Epithelial cell of prostate (primary cell): ENCODE measurements at regions not wholly inside any gene's neighbourhood (a gene's known extent, or its start where the extent isn't known, plus 50 kb on each side); places are given as distances from the start of the nearest gene placed in this dataset.
A peak's percentile ranks its signal among the peaks of the same experiment; 100 is the strongest.

Source experiments
- DNase-seq: peaks from one replicate; pipeline ENCODE4 v3.0.0-alpha.2; 2011; ENCODE audit warnings: low read depth, low spot score
- H3K27ac ChIP-seq: fragments of 450-650 bp; 2 replicates; pipeline ENCODE4 v1.5.1; 2017; ENCODE audit warnings: mild to moderate bottlenecking

DNA sequence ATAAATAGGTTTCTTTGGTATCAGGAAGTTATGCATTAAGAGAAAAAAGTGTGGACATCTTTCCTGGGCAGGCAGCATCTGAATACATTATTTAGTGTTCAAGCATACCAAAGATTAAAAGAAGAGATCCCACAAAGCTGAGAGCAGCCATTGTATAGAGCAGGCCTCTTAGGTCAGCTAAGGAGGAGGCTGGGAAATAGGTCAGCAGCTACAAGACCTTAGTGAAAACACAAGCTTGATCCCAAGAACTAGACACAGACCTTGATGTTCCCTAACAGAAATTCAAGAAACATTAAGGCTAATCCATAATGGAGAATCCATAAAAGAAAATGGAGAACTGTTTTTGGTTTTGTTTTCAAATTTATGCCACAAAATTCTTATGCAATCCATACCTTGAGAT, 135.3 kb upstream of the DPT start:
- no peak overlapping the region for H3K27ac ChIP-seq
- no peak for DNase-seq

DNA sequence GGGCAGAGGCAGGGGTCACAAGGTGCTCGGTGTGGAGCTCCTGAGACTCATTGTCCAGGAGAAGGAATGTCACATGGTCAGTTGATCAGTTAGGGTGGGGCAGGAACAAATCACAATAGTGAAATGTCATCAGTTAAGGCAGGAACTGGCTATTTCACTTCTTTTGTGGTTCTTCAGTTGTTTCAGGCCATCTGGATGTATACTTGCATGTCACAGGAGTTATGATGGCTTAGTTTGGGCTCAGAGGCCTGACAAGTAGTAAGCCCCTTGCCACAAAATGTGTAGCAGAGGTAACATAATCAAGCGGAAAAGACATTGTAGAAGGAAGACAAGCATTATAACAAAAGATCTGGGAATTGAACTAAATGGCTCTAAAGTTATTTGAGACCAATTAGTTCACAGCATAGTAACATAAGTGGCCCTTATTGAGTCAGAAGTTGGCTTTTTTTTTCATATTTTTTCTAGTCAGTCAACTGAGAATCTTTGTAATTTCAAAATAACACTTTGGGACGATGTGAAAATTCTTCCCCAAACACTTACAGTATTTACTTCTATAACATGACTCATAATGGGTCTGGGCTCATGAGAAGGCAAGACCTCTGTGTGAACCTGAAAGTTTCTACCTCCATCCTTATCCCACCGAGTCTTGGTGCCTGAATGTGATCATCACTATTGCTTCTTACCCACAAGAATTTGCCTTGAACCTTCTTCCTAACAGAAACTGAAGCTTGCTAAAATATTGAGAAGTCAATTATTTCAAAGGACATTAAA, 137.0 kb upstream of the DPT start:
- H3K27ac ChIP-seq: no peak overlapping the region
- DNase-seq: no peak

DNA sequence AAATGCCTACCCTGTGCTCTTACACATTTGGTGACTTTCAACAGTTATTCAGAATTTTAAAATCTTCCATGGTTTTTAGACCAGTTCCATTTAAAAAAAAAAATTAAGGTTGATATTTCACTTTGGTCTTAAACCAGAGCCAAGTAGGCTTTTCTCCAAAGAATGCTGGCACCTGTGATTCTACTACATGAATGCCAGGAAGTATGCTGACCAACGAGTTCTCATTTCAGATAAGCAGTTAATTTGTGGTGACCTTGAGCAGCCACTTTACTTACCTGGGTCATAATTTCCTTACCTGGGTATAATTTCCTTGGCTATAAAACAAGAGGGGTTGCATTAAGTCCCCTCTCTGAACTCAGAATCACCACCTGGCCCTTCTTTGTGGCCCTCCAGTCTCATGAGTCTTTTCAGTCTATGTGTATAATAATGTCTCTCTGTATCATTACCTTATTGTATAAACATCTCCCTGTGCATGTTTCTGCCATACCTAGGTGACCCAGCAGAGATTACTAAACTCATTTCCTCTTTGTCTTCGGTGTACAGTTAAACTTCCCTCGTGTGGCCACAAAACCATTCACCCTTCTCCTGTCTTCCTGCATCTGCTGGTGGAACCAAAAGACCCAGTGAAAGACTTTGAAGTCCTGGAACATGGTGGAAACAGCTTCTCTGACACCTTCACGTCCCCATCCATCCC, 139.1 kb upstream of the DPT start:
- H3K27ac ChIP-seq: no peak overlapping the region
- DNase-seq: no peak

DNA sequence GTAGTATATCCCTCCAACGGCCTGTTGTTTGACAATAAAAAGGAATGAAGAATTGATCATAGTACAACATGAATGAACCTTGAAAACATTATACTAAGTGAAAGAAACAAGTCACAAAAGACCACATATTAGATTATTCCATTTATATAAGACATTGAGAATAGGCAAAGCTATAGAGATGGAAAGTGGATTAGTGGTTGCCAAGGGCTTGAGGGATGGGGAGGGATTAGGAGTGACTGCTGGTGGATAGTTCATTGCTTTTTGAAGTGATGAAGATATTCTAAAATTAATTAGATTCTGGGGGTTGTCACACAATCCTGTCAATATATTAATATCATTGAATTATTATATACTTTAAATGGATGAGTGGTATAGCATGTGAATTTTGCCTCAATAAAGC, 142.5 kb upstream of the DPT start:
- no peak overlapping the region for H3K27ac ChIP-seq
- DNase-seq: no peak

DNA sequence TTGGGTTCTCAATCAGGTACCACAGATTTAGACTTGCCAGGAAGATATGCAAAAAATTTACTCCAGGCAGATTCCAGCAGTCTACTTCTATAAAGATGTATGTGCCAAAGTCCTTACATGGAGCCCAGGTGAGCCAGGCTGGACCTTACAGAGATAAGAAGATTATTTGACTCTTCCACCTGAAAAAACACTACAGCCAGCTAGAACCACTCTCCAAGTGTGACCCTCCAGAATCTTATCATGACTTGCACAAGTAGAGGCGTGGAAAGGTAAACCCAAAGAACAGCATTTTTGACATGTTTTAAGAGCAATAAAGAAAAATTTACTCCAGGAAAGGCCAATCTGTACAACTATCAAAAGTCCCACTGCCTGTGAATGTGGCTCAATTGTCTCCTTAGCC, 146.8 kb upstream of the DPT start:
- DNase-seq: no peak
- no peak overlapping the region for H3K27ac ChIP-seq

DNA sequence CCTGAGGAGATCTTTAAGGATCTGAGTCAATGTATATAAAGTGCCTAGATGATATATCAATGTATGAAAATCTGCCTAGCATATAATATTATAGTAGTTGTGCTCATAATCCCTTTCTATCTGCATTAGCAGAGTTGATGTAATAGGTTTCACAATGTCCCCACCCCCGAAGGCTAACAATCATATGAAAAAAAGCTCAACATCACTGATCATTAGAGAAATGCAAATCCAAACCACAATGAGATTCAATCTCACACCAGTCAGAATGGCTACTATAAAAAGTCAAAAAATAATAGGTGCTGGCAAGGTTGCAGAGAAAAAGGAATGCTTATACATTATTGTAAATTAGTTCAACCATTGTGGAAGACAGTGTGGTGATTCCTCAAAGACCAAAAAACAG, 147.8 kb upstream of the DPT start:
- no peak overlapping the region for H3K27ac ChIP-seq
- DNase-seq: no peak

DNA sequence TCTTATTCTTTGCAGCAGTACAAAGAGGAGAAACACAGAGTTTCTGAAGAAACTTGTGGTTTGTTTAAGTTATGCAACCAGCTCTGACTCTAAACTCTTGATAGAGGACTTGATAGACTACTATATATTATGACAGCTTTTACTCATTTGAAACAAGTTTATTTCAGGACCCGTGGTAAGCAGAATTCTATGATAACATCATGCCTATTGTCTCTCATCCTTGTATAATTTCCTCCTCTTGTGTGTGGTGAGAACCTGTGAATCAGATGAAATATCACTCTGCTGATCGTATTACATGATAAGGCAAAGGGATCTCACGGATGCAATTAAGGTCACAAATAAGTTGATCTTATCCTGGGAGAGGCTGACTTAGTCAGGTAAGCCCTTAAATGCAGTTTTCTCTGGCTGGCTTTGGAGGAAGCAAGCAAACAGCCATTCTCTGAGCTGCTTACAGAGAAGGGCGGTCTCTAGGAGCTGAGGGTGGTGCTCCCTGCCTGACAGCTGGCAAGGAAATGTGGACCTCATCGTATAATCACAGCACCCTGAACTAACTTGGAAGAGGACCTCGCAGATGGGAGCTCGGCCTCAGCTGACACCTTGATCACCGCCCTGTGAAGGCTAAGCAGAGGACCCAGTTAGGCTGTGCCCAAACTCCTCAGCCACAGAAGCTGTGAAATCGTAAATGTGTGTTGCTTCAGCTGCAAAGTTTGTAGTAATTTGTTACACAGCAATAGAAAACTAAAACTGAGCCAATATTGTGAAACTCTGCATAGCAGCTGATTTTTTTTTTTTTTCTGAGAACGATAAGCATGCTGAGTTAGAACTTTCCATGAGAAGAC, 151.1 kb upstream of the DPT start:
- no peak overlapping the region for H3K27ac ChIP-seq
- peak; percentile 90 for DNase-seq

DNA sequence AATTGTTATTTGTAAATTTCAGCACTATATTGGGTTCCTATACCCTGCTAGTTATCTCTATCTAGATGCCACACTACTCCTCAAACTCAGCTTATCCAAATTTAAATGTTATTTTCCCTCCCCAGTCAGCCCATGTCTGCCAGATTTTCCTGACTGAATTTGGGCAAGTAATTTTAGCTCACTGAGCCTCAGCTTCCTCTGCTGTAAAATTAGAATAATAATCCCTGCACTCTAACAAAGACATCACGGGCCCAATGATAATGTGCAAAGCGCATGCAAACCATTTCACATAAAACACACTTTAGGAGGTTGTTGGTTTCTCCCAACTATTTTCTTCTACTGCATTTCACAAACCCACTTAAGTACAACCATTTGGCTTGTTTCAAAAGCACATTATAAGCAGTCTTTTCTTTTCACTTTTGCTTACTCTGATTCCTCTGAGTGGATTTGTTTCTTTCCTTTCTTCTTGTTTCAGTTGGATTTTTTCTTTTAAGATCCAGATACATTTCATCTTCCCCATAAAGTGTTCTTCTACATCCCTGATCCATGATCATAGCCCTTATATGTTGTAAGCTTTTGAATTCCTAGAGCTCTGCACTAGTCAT, 152.8 kb upstream of the DPT start:
- no peak overlapping the region for H3K27ac ChIP-seq
- DNase-seq: no peak

DNA sequence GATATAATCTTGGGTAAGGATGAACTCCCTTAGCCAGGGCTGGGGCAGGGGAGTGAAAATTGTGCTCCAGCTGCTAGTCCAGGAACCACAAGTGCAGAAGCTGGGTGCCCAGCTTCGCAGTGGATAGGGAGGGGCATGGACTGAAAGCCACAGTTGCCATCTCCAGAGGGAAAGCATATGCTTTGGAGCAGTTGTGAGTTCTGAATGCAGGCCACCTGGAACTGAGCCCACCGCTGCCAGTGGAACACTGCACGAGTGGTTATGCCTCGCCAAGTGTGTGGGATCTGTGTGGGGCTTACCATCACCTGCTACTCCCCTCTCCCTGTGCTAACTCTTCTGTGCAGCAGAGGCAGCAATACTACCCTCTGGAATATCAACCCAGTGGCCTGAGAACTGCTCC, 158.4 kb upstream of the DPT start:
- no peak overlapping the region for H3K27ac ChIP-seq
- no peak for DNase-seq

DNA sequence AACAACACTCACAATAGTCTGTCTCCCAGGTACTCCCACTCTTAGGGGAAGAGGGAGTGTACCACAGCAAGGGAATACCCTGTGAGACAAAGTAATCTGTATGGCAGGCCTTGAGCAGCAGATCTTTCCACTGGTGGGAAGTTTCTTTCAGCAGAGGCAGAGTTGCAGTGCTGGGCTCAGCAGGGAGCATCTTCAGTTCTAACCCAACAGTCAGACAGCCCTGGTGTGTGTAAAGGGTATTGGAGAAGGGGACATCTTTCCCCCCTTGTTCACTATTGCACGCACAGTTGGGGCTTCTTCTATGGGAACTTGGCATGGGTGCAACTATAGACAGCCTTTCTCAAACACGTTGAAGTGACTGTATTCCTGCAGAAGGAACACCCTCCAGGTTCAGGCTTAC, 159.4 kb upstream of the DPT start:
- no peak overlapping the region for H3K27ac ChIP-seq
- no peak for DNase-seq

DNA sequence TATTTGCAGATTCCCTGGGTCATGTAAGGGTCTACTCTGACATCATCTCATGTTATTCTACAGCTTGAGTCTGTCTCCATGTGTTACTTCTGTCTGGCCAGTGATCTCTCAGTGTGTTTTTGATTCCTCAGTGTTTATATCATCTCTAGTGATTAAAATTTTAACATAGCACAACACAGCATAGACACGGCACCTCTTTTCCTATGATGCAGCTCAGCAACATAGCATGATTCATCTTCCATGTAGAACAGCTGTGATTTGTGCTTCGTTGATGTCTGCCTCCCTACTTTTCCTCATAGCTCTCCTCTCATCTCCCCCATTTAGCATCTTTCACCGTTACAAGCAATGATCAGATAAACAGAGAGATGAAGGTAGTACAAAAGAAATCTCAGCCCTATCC, 163.9 kb upstream of the DPT start:
- no peak for DNase-seq
- peak overlapping the region; percentile 75 for H3K27ac ChIP-seq

DNA sequence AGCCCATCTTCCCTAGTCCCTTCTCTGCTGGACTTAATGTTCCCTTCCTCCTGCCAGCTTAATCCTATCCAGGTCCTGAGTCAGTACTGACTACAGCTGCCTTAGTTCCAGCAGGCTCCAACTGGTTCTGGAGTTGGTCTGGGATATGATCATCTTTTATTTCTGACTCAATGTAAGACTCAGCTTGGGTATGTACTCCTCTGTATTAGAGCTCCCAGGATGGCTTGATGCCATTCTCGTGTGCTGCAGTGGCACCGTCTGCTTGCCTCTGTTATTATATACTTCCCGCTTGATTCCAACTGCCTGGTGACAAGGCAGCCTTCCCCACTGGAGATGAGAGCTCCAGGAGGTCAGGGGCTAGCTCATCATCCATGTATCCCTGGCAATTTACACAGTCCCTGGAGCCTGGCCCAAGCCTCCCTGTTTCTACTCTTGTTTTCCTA, 164.4 kb upstream of the DPT start:
- H3K27ac ChIP-seq: peak overlapping the region; percentile 75
- DNase-seq: peak; percentile 49

DNA sequence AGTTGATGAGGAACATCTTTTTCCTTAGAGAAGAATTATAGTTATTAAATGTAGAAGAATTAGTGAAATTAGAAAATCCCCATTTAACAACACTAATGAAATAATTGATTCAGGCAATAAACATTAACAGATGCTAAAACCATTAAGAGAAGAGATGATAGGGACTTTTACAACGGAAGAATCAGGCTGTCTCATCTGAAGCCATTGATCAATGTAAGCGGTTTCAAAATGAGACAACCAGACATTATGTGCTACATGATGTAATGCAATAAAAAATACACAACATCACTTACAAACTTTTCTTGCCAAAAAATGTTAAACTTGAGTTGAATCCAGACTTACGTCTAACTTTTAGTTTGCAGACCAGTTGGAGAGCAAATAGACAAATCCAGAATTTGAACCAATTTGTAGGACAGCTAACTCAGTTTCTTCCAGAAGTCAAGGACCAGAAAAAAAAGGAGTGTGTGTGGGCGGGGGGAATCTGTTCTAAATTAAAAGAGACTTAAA, 165.4 kb upstream of the DPT start:
- no peak for DNase-seq
- no peak overlapping the region for H3K27ac ChIP-seq

DNA sequence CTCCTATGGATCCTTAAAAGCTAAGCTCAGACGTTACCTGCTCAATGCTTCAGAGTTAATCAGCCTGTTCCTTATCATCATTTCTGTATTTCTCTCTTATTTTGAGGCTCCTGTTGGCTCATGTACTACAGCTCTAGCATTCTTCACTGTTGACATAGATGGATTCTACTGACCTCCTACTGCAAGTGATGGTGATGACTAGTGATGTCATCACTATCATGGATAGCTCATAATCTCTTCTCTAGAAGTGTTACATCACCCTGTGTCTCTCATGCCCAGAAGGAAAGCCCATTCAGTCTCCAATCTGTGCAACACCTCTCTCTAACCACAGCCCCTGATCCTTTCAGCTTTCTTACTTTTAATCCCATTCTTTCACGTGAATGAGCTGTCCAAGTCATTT, 168.2 kb upstream of the DPT start:
- H3K27ac ChIP-seq: no peak overlapping the region
- no peak for DNase-seq

DNA sequence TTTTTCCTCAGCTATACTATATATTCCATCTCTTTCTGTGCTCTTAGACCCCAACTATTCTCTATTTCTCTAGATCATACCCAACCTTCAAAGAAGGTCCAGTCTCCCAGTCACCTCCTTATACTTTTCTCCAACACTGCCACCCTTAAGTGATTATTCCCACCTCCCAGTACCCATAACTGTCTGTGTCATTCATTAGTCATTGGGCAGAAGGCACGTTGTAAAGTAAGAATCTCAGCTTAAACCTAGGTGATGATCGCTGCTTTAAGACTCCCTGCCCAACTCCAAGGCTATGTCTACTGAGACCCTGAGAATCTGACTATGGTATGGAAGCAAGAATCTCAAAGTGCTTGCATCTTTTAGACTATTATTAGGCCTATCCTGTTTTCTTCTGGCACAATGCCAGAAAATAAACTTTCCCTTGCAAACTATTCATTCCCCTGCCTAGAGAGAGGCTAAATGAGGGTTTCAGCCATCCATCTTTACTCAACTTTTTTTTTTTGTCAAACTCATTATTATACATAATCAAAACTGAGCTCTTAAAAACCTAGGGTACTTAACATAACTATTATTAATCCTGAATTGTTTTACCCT, 174.3 kb upstream of the DPT start:
- DNase-seq: no peak
- H3K27ac ChIP-seq: no peak overlapping the region

DNA sequence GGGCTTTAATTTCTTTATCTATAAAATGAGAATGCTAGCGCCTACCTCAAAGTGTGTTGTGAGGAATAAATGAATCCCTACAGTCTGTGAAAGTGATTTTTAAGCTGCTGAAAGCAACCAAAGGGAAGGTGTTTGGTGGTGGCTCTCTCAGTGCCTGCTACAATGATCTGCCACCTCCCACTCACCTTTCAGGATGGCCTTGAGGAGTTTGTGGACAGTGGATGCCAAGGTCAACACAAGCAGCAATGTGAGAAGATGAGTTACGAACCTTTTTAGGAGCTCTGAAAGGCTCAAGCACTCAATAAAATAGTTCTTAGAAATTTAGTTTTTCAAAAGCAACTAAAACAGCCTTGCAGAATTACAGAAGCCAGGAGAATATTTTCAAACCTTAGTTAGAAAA, 176.6 kb upstream of the DPT start:
- DNase-seq: no peak
- no peak overlapping the region for H3K27ac ChIP-seq

DNA sequence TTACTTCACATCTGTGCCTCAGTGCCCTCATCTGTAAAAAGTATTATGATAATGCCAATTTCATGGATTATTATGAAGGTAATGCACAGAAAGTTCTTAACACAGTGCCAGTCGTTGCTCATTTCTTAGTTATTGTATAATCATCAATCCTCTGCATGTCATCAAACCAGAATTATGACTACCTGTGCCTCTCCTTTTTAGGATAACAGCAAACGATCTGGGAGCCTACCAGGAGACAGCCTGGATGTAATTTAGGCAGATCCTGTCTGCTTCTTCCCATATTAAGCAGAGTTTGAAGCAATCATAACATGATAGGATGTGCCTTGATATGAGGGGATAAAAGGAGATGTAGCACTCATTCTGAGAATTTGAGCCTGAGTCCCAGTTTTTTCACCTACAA, 177.4 kb upstream of the DPT start:
- H3K27ac ChIP-seq: peak overlapping the region; percentile 72
- DNase-seq: no peak

DNA sequence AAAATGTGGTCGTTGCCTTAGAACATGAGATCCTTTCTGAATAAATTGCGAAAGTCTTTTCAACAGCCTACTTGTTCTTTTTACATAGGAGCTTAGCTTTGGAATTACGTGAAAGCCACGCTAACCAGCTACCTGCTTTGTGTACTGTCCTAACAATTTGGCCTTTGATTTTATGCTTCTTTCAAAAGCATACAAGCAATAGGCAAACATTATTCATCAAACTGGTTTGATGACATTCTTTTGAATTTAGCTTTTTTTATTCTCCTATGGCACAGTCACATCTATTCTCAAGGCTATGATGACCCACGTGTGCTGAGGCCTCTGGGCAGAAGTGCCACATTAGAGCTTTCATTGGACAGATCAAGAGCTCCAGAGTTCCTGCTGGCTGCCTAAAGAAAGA, 178.0 kb upstream of the DPT start:
- peak overlapping the region; percentile 72 for H3K27ac ChIP-seq
- DNase-seq: peak; percentile 64

DNA sequence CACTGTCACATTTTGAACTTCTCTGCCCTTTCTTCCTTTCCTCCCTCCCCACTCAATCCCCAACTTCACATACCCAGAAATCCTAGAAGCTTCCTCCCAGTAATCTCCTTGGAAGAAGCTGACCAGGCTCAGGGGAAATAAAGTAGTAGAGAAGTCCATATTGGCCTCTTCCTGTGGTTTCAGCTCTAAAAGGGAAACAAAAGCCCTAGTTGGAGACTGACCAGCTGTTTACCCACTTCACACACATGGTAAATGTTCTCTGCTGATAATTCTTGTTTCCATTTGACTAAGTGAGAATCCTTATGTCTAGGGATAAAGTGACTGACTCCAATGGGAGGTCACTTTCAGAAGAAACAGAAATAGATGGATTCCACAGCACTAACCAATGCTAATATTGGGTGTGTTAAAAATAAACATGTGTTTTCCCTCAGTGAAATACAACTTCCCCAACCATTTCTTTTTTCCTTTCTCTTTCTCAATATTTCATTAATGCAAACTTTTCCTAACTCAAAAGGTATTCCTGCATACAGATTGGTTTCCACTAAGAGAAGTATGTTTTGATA, 178.9 kb upstream of the DPT start:
- DNase-seq: no peak

DNA sequence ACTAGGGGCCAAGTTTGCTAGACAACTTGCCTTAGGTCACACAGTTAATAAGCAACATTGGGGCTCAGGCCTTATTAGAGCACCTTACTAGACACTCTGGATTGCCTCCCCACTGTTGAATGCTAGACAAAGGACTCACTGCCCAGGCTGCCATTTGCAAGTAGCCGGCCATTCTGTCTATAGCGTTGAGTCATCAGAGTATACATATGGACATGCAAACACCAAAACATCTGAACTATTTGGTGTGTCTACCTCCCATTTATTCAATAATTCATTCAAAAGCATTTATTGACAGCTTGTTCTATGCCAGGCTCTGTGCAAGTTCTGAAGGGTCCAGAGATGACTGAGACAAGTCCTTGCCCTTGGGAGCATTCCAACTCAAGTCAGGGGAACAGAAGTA, 181.4 kb upstream of the DPT start:
- no peak overlapping the region for H3K27ac ChIP-seq
- no peak for DNase-seq

More for the DNA sequence above, 178.9 kb upstream of the DPT start:
- H3K27ac ChIP-seq: peak overlapping the region; percentile 72
